ENCODE measurements at regions not wholly inside any gene's neighbourhood (a gene's known extent, or its start where the extent isn't known, plus 50 kb on each side); places are given as distances from the start of the nearest gene placed in this dataset.

DNA sequence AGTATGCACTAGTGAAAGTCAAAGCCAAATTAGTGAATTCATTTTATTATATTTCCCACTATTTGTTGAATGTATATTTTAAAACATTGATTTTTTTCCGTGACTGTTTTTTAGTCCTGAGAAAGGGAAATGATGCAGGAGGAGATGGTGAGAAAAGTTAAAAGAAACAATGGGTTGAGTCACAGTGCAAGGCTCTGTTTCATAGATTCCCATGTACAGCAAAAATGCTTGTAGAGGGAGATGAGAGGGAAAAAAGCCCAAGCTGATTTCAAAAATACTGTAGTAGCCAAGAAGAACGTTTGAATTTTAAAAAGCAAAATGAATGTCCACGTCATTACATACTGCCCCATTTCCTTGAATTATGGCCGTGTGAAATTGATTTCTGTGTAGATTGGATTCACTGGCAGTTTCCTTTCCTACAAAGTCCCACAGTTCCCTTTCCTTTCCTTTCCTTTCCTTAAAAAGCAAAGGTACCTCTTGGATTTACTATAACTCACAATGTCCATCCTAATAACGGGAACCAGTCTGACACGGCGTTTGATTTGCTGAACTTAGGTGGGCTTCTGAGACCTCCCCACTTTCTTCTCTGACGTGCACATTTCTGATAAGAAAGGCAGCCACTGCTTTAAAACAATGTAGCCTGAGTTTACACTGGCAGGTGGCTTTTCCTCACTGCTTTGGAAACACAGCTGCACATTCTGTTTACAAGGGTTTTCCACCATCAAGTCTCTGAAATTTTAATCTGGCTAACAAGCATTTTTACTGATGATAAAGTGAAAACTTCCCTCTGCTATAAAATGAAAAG lies 63.7 kb downstream of the SPCS3 start:
- H3K4me3 ChIP-seq (replicated peaks; ENCODE audit: low read depth, low read length), result no peak overlapping the region

DNA sequence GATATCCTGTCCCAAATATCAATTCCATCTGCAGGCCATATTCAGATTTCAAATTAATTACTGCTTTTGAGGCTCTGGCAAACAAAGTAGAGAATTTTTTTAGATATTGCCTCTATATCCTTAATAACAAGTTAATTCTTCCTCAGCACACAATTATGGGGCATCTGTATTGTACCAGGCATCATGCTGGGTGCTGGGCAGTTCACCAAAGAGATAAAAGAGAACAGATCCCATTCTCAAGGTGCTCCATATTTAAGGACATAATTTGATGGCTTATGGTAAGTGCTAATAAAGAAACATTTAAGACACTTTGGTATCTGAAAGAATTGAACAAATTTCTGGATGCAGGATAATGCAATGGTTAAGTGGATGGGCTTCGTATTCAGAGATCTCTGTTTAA lies 65.8 kb downstream of the SPCS3 start:
- TF ChIP-seq, protein P1, sequence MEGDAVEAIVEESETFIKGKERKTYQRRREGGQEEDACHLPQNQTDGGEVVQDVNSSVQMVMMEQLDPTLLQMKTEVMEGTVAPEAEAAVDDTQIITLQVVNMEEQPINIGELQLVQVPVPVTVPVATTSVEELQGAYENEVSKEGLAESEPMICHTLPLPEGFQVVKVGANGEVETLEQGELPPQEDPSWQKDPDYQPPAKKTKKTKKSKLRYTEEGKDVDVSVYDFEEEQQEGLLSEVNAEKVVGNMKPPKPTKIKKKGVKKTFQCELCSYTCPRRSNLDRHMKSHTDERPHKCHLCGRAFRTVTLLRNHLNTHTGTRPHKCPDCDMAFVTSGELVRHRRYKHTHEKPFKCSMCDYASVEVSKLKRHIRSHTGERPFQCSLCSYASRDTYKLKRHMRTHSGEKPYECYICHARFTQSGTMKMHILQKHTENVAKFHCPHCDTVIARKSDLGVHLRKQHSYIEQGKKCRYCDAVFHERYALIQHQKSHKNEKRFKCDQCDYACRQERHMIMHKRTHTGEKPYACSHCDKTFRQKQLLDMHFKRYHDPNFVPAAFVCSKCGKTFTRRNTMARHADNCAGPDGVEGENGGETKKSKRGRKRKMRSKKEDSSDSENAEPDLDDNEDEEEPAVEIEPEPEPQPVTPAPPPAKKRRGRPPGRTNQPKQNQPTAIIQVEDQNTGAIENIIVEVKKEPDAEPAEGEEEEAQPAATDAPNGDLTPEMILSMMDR (IDR thresholded peaks at IDR 0.05; ENCODE audit: insufficient read depth, low read length, poor library complexity, severe bottlenecking), result no peak

More for the DNA sequence above, 63.7 kb downstream of the SPCS3 start:
- DNase-seq (ENCODE audit: extremely low read depth, insufficient read length), result no peak
- no peaks in the 10 kb centered on the region for H3K36me3 ChIP-seq (ENCODE audit: control insufficient read depth, insufficient read depth, low read length)
- TF ChIP-seq, protein P1 (IDR thresholded peaks at IDR 0.05; ENCODE audit: insufficient read depth, low read length, poor library complexity, severe bottlenecking), result no peak
- H3K27me3 ChIP-seq (replicated peaks; ENCODE audit: control insufficient read depth, insufficient read depth, low read length), result no peaks in the 10 kb centered on the region

DNA sequence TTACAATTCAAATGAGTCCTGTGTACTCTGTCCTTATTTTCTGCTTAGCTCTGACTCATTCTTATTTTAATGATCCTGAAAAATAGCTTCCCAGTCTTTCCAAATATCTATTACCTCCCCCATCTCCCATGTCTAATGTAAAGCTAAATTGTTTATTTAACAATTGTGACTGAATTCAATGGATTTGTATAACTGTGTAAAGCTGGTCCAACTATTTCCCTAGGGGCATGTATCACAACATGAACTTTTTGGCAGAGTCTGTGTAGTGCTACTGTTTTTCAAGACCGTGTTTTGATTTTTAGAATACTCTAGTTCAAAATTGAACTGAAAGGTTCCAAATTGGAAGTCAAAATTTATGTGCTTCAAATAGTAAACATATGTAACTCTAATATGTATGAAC lies 67.8 kb downstream of the SPCS3 start:
- Histone ChIP-seq H3K27me3 (replicated peaks; ENCODE audit: control insufficient read depth, insufficient read depth, low read length) (no peaks in the 10 kb centered on the region), H3K36me3 (ENCODE audit: control insufficient read depth, insufficient read depth, low read length) (no peaks in the 10 kb centered on the region), H3K4me3 (replicated peaks; ENCODE audit: low read depth, low read length) (no peak overlapping the region)
- no peak for DNase-seq (ENCODE audit: extremely low read depth, insufficient read length)
- TF ChIP-seq, protein P1 (IDR thresholded peaks at IDR 0.05; ENCODE audit: insufficient read depth, low read length, poor library complexity, severe bottlenecking), result no peak

More for the DNA sequence above, 65.8 kb downstream of the SPCS3 start:
- no peaks in the 10 kb centered on the region for H3K36me3 ChIP-seq (ENCODE audit: control insufficient read depth, insufficient read depth, low read length)
- no peak for DNase-seq (ENCODE audit: extremely low read depth, insufficient read length)
- H3K27me3 ChIP-seq (replicated peaks; ENCODE audit: control insufficient read depth, insufficient read depth, low read length), result no peaks in the 10 kb centered on the region
- no peak overlapping the region for H3K4me3 ChIP-seq (replicated peaks; ENCODE audit: low read depth, low read length)

DNA sequence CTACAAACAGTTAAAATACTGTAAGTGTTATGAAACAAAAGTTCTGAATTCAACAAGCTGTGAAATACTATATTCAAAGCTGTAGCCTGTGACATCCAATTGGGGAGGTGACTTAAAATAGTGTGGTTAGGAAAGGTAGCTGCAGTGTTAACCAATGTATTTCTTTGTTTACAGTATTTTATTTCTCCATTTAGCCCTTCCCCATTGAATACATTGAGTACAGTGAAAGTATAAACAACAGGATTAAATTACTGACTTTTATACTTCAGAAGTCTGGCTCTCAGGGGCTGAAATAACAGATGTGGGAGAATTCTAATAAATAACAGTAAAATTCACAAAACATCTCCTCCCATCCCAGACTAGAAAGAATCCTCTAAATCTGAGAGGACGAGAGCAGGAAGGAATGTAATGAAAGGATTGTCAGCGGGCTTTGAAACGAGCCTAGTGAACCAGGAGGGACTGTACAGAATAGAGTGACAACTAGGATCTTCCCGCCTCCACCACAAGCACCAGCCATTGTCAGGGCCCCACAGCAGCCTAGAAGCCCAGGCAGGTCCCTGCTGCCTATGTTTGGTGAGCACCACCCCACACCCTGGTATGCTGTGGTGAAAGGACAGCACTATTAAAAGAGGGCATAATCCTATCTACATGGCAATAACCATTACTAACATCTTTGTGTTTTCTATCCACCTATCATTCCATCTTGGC lies 73.7 kb downstream of the SPCS3 start:
- H3K27me3 ChIP-seq (replicated peaks; ENCODE audit: control insufficient read depth, insufficient read depth, low read length), result no peaks in the 10 kb centered on the region
- H3K4me3 ChIP-seq (replicated peaks; ENCODE audit: low read depth, low read length), result no peak overlapping the region
- TF ChIP-seq, protein P1 (IDR thresholded peaks at IDR 0.05; ENCODE audit: insufficient read depth, low read length, poor library complexity, severe bottlenecking), result no peak
- no peak for DNase-seq (ENCODE audit: extremely low read depth, insufficient read length)
- H3K36me3 ChIP-seq (ENCODE audit: control insufficient read depth, insufficient read depth, low read length), result no peaks in the 10 kb centered on the region

DNA sequence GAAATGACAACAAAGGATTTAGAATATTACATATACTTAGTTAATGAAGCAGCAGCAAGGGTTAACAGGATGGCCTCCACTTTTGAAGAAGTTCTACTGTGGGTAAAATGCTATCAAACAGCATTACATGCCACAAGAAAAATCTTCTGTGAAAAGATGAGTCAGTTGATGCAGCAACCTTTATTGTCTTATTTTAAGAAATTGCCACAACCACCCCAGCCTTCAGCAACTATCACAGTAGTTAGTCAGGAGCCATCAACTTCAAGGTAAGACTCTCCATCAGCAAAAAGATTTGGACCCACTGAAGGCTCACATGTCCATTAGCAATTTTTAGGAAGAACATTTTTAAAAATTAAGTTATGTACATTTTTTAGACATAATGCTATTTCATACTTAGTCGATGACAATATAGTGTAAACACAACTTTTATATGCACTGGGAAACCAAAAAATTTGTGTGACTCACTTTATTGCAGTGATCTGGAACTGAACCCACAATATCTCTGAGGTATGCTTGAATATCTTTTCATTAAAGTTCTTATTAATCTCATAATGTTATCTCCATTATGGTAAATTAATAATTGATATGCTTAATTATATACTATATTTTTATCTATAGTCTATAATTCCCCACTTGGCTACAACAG lies 81.2 kb downstream of the SPCS3 start:
- no peak overlapping the region for H3K4me3 ChIP-seq (replicated peaks; ENCODE audit: low read depth, low read length)
- no peaks in the 10 kb centered on the region for H3K27me3 ChIP-seq (replicated peaks; ENCODE audit: control insufficient read depth, insufficient read depth, low read length)
- TF ChIP-seq, protein P1 (IDR thresholded peaks at IDR 0.05; ENCODE audit: insufficient read depth, low read length, poor library complexity, severe bottlenecking), result no peak
- no peak for DNase-seq (ENCODE audit: extremely low read depth, insufficient read length)
- H3K36me3 ChIP-seq (ENCODE audit: control insufficient read depth, insufficient read depth, low read length), result no peaks in the 10 kb centered on the region
